AG09319 (cell line): ENCODE measurements at regions not wholly inside any gene's neighbourhood (a gene's known extent, or its start where the extent isn't known, plus 50 kb on each side); places are given as distances from the start of the nearest gene placed in this dataset.

Experiments used
- DNase-seq: peaks from one replicate; pipeline ENCODE4 v3.0.0-alpha.2; 2010; ENCODE audit warnings: low read depth; ENCODE audit errors: extremely low read depth
- TF ChIP-seq, protein P1 (sequence below): IDR thresholded peaks from 2 replicates; pipeline ENCODE4 v1.5.1; 2011; ENCODE audit warnings: low read depth, mild to moderate bottlenecking, inconsistent platforms, low read length, moderate library complexity

DNA sequence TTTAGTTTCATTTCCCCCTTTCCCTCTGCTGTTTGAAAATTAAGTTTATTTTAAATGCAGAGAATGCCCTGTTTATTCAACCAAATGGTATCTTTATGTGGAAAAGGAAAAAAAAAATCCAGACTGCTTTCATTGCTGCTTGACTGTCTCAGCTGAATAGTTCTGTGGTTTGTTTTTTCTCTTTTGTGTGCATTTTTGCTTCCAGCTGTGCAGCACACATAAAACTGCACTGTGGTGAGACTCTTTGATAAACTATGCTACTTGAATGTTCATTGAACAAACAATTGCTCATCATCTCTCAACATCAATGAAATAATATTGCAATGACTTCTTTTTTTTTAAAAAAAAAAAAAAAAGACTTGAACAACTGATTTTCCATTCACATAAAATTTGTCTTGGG lies 78.6 kb upstream of the GLI3 start:
- TF ChIP-seq, protein P1, sequence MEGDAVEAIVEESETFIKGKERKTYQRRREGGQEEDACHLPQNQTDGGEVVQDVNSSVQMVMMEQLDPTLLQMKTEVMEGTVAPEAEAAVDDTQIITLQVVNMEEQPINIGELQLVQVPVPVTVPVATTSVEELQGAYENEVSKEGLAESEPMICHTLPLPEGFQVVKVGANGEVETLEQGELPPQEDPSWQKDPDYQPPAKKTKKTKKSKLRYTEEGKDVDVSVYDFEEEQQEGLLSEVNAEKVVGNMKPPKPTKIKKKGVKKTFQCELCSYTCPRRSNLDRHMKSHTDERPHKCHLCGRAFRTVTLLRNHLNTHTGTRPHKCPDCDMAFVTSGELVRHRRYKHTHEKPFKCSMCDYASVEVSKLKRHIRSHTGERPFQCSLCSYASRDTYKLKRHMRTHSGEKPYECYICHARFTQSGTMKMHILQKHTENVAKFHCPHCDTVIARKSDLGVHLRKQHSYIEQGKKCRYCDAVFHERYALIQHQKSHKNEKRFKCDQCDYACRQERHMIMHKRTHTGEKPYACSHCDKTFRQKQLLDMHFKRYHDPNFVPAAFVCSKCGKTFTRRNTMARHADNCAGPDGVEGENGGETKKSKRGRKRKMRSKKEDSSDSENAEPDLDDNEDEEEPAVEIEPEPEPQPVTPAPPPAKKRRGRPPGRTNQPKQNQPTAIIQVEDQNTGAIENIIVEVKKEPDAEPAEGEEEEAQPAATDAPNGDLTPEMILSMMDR: no peak
- DNase-seq: no peak

DNA sequence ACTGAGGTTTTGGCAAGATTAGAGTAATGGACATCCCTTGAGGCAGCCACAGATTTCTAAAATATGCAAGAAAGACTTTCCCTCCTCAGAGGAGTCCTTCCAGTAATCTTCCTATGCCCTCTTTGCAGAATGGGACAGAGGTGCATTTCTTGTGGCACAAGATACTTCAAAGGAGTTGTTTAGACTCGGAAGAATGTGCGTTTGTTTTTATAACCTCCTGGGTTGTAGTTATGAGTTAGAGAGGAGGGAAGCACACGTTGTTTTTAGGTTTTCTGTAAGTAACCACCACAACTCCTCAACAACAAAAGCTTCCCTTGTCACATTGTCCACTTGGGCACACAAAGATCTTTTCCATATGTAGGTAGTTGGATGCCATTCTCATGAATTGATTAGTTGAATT lies 78.1 kb upstream of the GLI3 start:
- DNase-seq: no peak
- TF ChIP-seq, protein P1: no peak

DNA sequence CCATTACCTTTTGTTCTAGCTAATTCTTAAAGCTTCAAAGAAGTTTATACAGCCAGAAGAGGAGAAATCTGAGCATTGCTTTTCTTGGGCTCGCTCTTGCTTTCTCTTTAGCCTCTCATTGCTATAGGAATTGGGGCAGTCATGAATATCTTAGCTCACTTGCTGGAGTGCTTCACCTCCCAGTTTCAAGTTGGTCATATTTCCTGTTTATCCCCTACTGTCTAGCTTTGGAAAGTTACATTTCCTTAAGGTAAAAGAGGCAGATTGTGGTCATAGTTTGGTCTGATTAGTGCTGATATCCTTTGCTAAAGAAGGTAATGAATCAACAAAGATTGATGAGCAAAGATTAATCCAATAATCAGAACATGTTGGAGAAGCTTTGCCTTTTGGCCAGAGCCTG lies 77.7 kb upstream of the GLI3 start:
- DNase-seq: no peak
- TF ChIP-seq, protein P1: no peak

DNA sequence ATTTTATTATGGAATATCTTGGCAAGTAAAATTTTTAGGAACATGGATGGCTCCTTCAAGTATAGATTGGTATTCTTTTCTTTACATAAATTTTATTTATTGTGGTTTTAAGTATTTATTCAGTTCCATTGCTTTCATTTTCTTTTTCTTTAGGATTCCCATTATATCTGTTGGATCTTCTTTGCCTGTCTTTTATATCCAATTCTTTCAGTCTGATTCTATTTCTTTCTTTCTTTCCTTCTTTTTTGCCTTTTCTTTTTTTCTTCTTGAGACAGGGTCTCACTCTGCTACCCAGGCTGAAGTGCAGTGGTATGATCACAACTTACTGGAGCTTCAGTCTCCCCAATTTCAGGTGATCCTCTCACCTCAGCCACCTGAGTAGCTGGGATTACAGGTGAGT lies 74.2 kb upstream of the GLI3 start:
- TF ChIP-seq, protein P1: no peak
- DNase-seq: no peak

DNA sequence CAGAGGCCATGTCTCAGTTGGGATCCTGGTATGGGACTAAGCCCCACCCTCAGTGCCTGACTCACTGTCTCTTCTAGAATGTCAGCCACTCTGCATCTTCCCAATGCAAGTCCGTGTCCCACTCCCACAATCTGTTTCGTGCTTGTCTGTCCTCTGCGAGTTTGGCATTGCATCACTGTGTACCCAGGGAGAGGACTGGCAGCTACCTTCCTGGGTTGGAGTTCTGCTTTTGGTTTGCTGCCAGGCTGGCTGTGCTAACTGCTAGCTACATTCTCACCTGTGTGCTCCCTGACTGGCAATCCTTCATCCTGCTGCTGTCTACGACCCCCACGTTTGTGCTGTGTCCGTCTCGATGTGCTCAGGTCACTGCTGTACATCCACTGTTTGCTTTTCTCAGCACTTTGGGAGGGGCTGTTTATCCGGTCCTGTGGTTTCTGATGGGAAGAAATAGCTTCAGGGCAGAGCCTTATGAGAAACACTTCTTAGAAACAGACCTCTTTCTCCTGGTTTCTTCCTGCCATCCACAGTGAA lies 56.0 kb upstream of the GLI3 start:
- DNase-seq: no peak
- TF ChIP-seq, protein P1: no peak

DNA sequence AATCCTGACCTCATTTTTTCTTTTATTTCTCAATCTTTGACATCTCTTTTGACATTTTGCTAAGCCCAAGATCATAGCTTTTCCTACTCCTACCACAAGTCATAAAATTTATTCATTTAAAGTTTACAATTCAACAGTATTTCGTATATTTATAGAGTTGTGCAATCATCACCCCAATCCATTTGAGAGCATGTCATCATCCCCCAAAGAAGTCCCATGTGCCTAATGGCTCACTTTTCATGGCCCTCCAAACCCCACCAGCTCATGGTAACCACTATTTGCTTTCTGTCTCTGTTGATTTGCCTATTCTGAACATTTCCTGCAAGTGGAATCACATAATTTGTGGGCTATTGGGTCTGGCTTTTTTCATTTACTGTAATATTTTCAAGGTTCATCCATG lies 52.5 kb upstream of the GLI3 start:
- DNase-seq: no peak
- TF ChIP-seq, protein P1: no peak
